M059J (cell line): ENCODE measurements at regions not wholly inside any gene's neighbourhood (a gene's known extent, or its start where the extent isn't known, plus 50 kb on each side); places are given as distances from the start of the nearest gene placed in this dataset.

Experiments
- DNase-seq: peaks from one replicate; pipeline ENCODE4 v3.0.0-alpha.2; 2012; ENCODE audit warnings: low read depth

DNA sequence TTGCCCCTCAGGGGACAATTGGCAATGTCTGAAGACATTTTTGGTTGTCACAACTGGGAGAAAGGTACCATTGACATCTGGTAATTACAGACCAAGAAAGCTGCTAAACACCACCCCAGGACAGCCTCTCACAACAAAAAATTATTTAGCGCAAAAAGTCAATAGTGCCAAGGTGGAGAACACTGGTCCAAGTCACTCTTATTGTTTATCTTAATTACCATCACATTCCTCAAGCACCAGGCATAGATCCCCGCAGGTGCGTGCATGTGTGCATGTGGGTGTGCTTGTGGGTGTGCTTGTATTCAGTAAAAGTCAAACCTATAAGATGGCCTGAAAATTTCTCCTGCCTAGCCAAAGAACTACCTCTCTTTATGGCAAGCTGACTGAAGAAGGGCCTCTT lies 74.9 kb upstream of the WDR75 start:
- DNase-seq, result no peak

DNA sequence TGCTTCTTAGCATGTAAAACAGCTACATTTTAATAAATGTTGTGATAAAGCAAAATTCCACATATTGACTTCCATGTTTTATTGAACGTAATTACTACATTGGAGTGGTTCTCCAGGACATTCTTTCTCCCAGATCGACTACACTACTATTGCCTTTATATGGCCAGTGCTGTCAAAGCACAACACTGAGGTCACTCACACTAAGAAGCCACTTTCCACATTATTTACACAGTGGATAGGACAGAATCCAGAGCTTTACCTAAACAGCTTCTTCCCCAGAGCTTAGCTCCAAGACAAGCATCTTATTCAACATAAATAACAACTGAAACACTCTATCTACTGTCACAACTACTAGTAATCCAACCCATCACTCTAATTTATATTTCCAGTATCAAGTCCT lies 73.9 kb upstream of the WDR75 start:
- no peak for DNase-seq

DNA sequence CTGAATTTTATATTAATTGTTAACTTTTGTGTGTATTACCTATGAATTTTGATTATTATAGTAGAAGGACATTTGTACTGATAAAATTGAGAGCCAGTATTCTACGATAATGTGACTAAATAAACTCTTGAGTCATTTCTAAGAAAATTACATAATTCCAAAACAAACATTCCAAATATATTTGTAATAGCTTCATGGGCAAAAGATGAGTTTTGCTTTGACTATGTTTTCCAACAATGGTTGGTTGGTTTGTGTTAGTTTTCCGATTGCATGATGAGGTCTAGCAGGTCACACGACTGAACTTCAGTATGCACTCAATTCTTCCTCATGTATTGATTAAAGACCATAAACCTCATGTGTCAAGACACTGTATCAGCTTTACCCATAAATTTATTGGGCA lies 71.7 kb upstream of the WDR75 start:
- DNase-seq, result peak; percentile 43

DNA sequence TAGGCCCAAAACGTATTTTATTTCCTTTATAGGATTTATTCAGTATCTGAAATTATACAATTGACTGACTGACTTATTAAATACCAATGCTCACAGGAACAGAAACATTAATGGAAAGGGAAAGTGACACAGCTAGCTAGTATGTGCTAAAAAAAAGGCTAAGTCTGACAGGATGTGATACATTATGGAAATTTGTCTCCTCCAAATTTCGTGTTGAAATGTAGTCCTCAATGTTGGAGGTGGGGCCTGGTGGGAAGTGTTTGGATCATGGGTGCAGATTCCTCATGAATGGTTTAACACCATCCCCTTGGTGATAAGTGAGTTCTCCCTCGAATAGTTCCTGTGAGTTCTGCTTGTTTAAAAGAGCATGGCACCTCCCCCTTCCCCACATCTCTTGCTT lies 70.6 kb upstream of the WDR75 start:
- peak; percentile 42 for DNase-seq

DNA sequence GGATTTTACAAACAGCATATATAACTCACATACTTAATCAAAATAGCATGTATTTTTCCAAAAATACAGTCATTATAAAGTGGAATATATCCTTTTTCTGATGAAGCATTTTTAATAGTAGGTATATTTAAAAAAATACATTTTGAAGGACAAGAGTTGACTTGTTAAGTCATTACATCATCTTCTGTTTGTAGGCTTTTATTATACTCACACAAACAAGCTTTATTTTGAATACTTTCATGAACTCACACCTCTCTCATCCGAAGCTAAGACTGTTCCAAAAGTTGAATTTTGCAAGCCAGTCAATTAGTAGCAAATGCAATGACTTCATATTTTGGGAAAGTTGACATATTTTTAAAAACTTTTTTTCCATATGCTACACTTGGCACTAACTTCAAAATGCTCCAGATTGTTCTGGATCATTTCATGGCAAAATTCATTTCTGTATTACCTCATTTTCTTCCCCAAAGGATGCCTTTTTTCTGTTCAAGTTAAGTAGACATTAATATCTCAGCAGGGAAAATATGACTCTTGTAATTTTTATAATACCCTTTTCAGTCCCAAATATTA lies 68.5 kb upstream of the WDR75 start:
- DNase-seq, result no peak

DNA sequence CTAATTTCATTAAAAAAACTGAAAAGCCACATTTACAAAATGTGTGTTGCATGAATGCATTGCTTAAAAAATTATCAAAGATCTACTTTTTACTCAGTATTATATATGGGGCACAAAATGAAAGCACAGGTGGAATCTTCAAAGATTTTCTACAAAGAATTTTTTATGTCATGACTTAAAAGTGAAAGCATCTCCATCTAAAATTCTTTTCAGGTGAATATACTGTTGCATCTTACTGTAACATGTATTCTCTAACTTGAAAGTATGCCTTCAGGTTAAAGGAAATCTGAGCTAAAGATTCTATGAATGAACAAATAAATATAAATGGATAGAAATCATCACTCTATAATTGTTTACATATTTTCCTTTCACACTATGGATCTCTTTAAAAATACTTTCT lies 66.8 kb upstream of the WDR75 start:
- no peak for DNase-seq

DNA sequence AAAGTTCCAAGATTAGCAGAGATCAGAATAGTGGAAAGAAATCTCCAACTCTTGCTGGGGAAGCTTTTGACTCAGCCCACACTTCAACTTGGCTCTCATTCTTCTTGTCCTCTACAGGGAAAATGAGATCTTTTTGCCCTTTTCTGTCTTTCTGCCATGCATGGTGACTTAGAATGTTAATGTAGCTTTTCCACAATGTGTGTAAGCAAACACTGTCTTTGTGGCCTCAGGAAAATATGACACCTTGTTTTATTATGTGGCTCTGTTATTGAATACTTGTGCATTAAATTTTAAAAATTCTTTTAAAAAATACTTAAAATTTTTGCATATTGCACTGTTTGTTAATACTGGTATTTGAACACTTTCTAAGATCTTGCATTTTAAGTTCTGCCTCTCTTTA lies 65.4 kb upstream of the WDR75 start:
- DNase-seq, result no peak

DNA sequence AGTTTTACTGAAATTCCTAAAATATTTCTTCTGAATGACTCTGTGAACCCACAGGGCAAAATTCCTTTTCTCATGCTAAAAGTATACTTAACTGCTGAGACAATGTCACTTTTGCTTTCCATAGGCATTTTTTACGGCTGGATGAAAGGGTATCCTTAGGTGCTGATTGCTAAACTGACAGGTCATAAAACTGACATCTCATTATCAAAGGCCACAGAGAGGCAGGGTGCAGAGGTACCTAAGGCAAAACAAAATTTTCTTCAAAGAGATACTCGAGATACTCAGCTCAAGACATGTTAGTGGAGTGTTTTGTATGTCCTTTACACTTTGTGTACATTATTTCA lies 62.0 kb upstream of the WDR75 start:
- DNase-seq, result peak; percentile 75

DNA sequence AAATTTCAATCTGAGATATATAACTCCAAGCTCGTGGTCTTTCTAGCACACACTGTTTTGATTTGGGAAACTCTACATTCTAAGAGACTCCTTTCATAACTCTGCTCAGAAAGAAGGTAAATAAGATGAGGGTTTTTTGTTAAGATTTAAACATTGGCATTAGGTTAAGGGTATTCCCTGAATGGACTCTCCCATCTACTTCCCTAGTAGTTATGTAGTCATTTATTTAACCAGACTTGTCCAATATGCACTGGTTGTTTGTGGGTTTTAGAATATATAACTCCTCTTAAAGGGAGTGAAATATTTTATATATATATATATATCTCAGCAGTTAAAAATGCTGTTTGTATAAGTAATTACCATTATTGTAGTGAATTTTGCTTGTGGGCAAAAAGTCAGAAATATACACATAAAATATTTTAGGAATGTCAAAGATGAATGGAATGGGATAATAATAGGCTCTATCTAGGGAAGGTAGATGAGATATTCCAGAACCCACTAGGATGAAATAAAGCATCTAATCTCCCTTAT lies 61.5 kb upstream of the WDR75 start:
- peak; percentile 47 for DNase-seq

DNA sequence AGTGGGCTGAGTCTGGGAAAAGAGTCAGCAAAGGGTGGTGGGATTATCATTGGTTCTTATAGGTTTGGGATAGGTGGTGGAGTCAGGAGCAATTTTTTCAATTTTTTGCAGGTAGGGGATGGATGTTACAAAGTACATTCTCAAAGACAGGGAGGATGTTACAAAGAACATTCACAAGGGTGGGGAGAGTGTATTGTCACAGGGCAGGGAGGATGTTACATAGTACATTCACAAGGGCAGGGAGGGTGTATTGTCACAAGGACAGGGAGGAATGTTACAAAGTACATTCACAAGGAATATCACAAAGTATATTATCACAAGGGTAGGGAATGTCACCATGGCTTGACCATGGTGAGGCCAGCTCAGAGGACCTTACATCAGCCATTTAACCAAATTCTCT lies 58.6 kb upstream of the WDR75 start:
- DNase-seq, result no peak

DNA sequence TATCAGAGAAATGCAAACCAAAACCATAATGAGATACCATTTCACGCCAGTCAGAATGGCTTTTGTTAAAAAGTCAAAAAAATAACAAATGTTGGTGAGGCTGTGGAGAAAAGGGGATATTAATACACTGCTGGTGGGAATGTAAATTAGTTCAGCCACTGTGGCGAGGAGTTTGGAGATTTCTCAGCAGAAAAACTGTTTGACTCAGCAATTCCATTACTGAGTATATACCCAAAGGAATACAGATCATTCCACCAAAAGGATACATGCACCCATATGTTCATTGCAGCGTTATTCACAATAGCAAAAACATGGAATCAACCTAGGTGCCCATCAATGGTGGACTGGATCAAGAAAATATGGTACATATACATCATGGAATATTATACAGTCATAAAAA lies 54.5 kb upstream of the WDR75 start:
- DNase-seq, result no peak

DNA sequence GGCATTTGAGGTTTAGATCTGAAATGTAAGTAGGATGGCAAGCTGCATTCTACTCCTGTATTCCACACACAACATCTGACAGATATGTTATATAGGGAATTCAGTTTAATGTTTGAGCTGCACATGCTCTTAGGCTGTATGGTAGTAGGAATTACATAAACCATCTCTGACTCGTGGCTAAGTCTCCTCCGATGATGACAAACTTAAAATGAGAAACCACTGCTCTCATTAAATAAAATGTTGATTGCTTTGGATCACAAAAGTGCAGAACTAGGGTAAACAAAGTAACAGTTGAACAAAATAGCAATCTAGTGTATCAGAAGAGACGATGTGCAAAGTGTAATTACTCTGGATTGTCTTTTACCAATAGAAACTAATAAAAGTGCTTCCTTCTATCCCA lies 50.1 kb upstream of the WDR75 start:
- no peak for DNase-seq
